ENCODE measurements at regions not wholly inside any gene's neighbourhood (a gene's known extent, or its start where the extent isn't known, plus 50 kb on each side); places are given as distances from the start of the nearest gene placed in this dataset.

GRCh38 chr15:29480949-29481348, 211.3 kb upstream of the NSMCE3 start:
- Mint-ChIP-seq H3K4me1 (no peaks in the 10 kb centered on the region), H3K9me3 (no peaks in the 10 kb centered on the region), H3K36me3 (no peaks in the 10 kb centered on the region), H3K27me3 (ENCODE audit: low read depth) (peaks cover 14% of the 10 kb centered on the region), H3K4me3 (no peak overlapping the region), H3K27ac (no peak overlapping the region)
- no peak for TF ChIP-seq CTCF (IDR thresholded peaks at IDR 0.05; ENCODE audit: unreplicated experiment)
- DNase-seq (ENCODE audit: low spot score in 2 of 2, unreplicated experiment in 2 of 2) = no peak

- TF ChIP-seq CTCF (IDR thresholded peaks at IDR 0.05; ENCODE audit: unreplicated experiment) = no peak
- Mint-ChIP-seq H3K27ac (no peak overlapping the region), H3K27me3 (ENCODE audit: low read depth) (peaks cover 14% of the 10 kb centered on the region), H3K9me3 (no peaks in the 10 kb centered on the region), H3K4me3 (no peak overlapping the region), H3K4me1 (no peaks in the 10 kb centered on the region), H3K36me3 (no peaks in the 10 kb centered on the region)
- no peak for DNase-seq (ENCODE audit: low spot score in 2 of 2, unreplicated experiment in 2 of 2)
Observed at GRCh38 chr15:29480278-29480677, 210.7 kb upstream of the NSMCE3 start.

GRCh38 chr15:29477256-29477655, 207.6 kb upstream of the NSMCE3 start:
- H3K36me3 Mint-ChIP-seq = no peaks in the 10 kb centered on the region
- no peak overlapping the region for H3K27ac Mint-ChIP-seq
- TF ChIP-seq CTCF (IDR thresholded peaks at IDR 0.05; ENCODE audit: unreplicated experiment) = no peak
- H3K27me3 Mint-ChIP-seq (ENCODE audit: low read depth) = peaks cover 9% of the 10 kb centered on the region
- H3K4me1 Mint-ChIP-seq = no peaks in the 10 kb centered on the region
- DNase-seq (ENCODE audit: low spot score in 2 of 2, unreplicated experiment in 2 of 2) = no peak
- no peak overlapping the region for H3K4me3 Mint-ChIP-seq
- no peaks in the 10 kb centered on the region for H3K9me3 Mint-ChIP-seq

- no peak overlapping the region for H3K27ac Mint-ChIP-seq
- no peak overlapping the region for H3K4me3 Mint-ChIP-seq
- DNase-seq (ENCODE audit: low spot score in 2 of 2, unreplicated experiment in 2 of 2) = no peak
- H3K9me3 Mint-ChIP-seq = no peaks in the 10 kb centered on the region
- H3K36me3 Mint-ChIP-seq = no peaks in the 10 kb centered on the region
- TF ChIP-seq CTCF (IDR thresholded peaks at IDR 0.05; ENCODE audit: unreplicated experiment) = no peak
- no peaks in the 10 kb centered on the region for H3K4me1 Mint-ChIP-seq
- H3K27me3 Mint-ChIP-seq (ENCODE audit: low read depth) = peaks cover 9% of the 10 kb centered on the region
Observed at GRCh38 chr15:29476503-29477080, 207.0 kb upstream of the NSMCE3 start.

GRCh38 chr15:29475096-29475495, 205.5 kb upstream of the NSMCE3 start:
- H3K27ac Mint-ChIP-seq = no peak overlapping the region
- no peaks in the 10 kb centered on the region for H3K36me3 Mint-ChIP-seq
- peaks cover 9% of the 10 kb centered on the region for H3K27me3 Mint-ChIP-seq (ENCODE audit: low read depth)
- H3K4me3 Mint-ChIP-seq = no peak overlapping the region
- H3K4me1 Mint-ChIP-seq = no peaks in the 10 kb centered on the region
- DNase-seq (ENCODE audit: low spot score in 2 of 2, unreplicated experiment in 2 of 2) = no peak
- no peaks in the 10 kb centered on the region for H3K9me3 Mint-ChIP-seq
- no peak for TF ChIP-seq CTCF (IDR thresholded peaks at IDR 0.05; ENCODE audit: unreplicated experiment)

- Mint-ChIP-seq H3K9me3 (no peaks in the 10 kb centered on the region), H3K4me1 (no peaks in the 10 kb centered on the region), H3K27ac (no peak overlapping the region), H3K4me3 (no peak overlapping the region), H3K36me3 (no peaks in the 10 kb centered on the region), H3K27me3 (ENCODE audit: low read depth) (peaks cover 7% of the 10 kb centered on the region)
- no peak for DNase-seq (ENCODE audit: low spot score in 2 of 2, unreplicated experiment in 2 of 2)
- no peak for TF ChIP-seq CTCF (IDR thresholded peaks at IDR 0.05; ENCODE audit: unreplicated experiment)
Observed at GRCh38 chr15:29473621-29474105, 204.0 kb upstream of the NSMCE3 start.
